ENCODE measurements at regions not wholly inside any gene's neighbourhood (a gene's known extent, or its start where the extent isn't known, plus 50 kb on each side); places are given as distances from the start of the nearest gene placed in this dataset.
"Not testable (repeated sequence)": the region's sequence is repeated elsewhere in the genome, so short reads cannot be mapped to it uniquely, and the experiment has no call there.

GRCh38 chr13:54165581-54166215, 1137.1 kb downstream of the OLFM4 start:
- no peak for DNase-seq

- no peak for DNase-seq
These were observed 1145.4 kb downstream of the OLFM4 start for GRCh38 chr13:54173996-54174395.

DNA sequence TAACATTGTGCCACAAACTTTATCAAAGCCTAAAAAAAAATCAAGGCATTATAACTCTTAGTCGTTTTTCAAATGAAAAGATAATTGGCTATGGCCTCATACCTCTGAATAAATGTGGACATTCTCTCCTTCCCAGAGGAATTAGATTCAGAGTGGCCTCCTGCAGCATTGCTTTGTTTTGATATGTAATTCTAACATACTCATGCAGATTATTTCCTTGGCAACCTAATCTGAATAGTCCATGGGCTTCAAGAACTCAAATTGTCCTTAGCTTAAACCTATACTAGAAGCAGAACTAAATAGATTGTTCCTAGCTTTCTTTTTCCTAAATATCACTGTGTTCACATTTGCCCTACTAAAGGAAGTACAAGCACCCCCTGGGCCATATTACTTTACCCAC, 1146.9 kb downstream of the OLFM4 start:
- DNase-seq, result no peak

DNA sequence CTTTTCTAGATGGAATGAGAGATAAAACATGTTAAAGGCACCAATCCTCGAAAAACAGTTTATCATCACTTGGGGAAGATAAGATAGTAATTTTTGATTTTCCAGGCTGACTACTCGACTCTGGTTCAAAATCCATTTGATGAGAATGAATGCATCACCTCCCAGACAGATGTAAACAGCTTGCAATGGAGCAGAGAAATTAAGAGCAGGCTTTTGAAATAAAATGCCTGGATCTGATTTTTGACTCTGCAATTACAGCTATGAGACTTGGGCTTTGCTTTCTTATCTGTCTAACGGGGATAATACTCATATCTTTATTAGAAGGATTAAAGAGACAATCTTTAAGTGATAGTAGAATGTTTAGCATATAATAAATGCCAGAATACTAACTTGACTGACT, 1148.9 kb downstream of the OLFM4 start:
- DNase-seq, result no peak

- DNase-seq, result no peak
These were observed 1154.6 kb downstream of the OLFM4 start for GRCh38 chr13:54183166-54183565.

- no peak for DNase-seq
These were observed 1155.1 kb downstream of the OLFM4 start for GRCh38 chr13:54183728-54184127.

GRCh38 chr13:54184576-54184975, 1156.0 kb downstream of the OLFM4 start:
- no peak for DNase-seq

DNA sequence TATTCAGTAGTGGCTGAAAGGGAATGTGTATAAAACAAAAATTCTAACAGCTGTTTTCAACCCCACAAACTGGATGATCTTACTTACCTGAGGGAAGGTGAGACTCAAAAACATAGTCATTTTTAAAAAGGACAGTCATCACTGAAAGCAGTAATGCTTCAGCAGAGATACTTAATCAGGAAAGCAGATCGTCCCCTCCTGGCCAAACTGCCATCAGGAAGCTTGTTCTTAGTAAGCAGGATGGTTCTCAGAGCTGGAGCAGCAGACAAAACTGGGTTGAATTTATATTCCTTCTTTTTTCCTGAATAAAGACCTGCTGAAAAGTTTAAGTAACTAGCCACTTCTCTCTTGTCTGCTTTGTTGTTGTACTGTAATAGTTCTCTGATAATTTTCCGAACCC, 1156.5 kb downstream of the OLFM4 start:
- no peak for DNase-seq

GRCh38 chr13:54185785-54186184, 1157.2 kb downstream of the OLFM4 start:
- no peak for DNase-seq

- DNase-seq, result no peak
These were observed 1158.8 kb downstream of the OLFM4 start for GRCh38 chr13:54187461-54187860.

GRCh38 chr13:54194233-54195024, 1165.8 kb downstream of the OLFM4 start:
- DNase-seq, result no peak

DNA sequence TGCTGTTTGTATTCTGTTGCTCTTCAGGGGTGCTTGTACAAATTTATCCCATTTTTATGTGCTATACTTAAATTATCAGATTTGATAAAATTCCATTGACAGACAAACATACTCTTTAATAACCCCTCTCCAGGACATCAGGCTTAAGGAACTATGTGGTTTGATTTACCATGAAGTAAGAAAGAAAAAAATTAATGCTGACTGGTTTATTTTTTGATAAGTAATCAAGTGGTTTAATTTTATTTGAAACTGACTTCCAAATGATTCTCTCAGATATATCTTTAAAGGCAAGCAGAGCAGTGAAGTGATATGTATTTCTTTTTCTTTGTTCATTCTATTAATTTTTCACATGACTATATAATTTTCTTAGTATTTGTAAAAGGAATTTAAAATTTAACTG, 1168.1 kb downstream of the OLFM4 start:
- DNase-seq, result no peak

DNA sequence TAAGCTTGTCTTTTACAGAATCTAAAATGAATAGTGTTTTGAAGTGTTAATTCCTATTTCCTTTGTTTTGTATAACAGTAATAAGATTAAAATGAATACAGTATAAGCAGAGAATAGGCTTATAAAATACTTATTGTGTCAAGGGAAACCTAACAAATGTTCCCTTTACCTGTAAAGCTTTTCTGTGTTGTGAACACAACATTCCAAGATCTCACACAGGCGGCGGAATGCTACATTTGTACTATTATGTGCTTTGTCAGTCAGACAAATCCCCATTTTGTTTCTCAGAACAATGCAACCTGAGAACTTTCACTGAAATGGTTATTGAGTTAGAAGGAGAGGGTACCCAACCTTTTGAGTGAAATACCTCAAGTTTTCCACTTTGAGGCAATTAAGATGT, 1170.3 kb downstream of the OLFM4 start:
- DNase-seq, result no peak

- no peak for DNase-seq
These were observed 1178.0 kb downstream of the OLFM4 start for GRCh38 chr13:54206626-54207025.

DNA sequence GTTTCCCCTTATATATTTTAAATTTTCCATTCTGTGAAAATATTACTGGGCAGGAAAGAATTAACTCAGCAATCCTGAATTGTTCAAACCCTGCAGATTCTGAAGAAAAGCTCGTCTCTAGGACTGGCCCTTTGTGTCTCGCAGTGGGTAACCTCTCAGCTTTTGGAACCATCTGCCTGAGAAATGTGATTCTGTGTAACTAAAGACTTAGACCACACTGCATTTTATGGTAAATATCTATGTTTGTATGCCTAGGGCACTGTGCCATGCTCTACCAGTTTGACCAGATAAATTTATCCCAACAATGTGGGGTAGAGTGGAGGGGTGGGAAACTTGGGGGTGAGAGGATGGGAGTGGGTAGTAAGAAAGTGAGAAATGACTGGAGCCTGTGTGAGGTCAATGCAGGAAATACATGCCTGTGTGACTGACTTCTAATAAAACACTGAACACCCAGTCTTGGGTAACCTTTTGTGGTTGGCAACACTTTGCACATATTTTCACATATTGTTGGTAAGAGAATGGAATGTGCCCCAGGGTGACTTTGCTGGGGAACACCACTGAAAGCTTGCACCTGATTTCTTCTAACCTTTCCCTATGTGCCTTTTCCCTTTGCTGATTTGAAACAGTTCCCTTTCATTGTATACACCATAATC, 1181.9 kb downstream of the OLFM4 start:
- DNase-seq, result no peak

GRCh38 chr13:54216221-54216620, 1187.6 kb downstream of the OLFM4 start:
- DNase-seq, result no peak

DNA sequence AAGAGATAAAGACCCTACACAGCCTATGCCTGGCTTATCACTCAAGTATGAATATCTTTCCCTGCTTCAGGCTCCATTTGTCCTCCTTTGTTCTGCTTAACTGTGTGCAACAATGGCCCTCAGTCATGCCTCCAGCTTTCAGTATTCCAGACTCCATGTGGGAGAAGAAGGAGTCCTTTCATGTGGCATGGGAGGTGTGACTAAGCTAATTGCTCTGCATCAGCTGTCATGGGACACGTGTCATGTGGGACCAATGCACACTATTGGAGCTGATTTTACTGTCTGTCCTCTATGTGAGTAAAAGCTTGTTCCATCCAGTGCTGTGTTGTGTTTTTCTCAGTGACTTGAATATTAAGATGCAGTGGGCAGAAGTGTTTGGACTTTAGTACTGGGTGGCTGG, 1198.3 kb downstream of the OLFM4 start:
- no peak for DNase-seq

GRCh38 chr13:54232700-54233099, 1204.1 kb downstream of the OLFM4 start:
- DNase-seq, result no peak

DNA sequence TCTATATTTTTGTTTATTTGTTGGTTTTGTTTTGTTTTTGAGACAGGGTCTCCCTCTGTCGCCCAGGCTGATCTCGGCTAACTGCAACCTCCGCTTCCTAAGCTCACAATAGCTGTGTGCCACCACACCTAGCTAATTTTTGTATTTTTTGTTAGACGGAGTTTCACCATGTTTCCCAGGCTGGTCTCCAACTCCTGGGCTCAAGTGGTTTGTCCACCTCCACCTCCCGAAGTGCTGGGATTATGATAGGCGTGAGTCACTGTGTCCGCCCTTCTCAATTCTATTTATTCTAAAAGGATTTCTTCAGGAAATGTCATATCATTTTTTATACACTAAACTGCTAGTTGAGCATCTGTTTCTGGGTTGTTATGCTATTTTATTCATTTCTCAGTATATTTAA, 1206.0 kb downstream of the OLFM4 start:
- DNase-seq, result no peak

DNA sequence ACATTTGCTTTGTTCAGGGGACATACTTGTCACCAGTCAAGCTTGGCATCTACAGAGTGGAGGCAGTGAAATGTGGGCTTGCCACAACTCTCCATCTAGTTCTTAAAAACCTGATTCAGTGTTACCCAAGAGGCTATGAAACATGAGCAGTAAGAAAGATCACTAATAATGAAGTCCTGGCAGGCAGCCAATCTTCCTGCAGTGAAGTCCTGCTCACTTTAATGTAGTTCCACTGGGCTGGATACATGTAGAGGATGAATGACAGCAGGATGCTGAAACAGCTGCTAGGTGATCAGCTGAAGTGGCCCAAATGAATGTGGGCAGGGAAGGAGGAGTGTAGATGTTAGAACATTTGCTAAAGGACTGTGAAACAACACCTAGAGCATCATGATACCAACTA, 1213.1 kb downstream of the OLFM4 start:
- peak; percentile 42 for DNase-seq

DNA sequence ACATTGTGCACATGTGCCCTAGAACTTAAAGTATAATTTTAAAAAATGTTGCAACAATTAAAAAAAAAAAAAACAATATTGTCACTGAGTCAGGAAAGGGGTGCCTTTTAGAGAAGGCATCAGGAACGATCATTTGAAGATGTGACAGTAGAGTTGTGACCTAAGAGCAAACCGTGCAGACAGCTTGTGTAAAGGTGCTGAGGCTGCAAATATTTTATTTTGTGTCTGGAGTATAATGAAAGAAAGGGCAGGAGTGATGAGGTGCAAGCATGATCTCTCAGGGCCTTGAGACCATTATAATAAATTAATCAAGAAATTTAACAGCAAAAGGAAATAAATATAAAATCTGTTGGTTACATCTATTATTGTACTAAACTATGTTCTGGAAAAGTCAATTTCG, 1219.7 kb downstream of the OLFM4 start:
- no peak for DNase-seq

- DNase-seq, result no peak
These were observed 1233.2 kb downstream of the OLFM4 start for GRCh38 chr13:54261856-54262255.

- DNase-seq, result no peak
These were observed 1235.3 kb downstream of the OLFM4 start for GRCh38 chr13:54263868-54264267.

DNA sequence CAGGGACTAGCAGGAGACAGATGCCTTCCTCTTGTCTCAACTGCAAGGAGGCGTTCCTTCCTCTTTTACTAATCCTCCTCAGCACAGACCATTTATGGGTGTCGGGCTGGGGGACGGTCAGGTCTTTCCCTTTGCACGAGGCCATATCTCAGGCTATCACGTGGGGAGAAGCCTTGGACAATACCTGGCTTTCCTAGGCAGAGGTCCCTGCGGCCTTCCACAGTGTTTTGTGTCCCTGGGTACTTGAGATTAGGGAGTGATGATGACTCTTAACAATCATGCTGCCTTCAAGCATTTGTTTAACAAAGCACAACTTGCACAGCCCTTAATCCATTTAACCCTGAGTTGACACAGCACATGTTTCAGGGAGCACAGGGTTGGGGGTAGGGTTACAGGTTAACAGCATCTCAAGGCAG, 1238.6 kb downstream of the OLFM4 start:
- DNase-seq, result not testable (repeated sequence)

Measured in NCI-H446 treated with DMSO at 0.1 percent for 48 hours (cell line).